ENCODE measurements at regions not wholly inside any gene's neighbourhood (a gene's known extent, or its start where the extent isn't known, plus 50 kb on each side); places are given as distances from the start of the nearest gene placed in this dataset.

DNA sequence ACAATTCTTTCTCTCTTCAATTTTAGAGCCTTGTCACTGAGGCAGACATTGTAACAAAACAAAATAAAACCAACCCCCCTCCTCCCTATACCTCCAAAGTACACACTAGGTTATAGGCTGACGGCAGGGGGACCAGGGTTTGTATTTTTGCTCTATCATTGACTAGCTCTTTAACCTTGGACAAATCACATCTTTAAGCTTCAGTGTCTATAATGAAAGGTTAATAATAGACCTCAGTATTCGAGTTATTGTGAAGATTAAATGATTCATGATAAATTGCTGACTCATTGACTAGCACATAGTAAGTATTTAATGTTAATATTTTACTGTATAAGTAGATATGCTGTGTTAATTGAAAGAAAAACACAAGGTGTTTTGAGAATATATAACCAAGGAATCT is 1267.6 kb upstream of the ADGRL2 start:
- TF ChIP-seq POLR2AphosphoS5 (IDR thresholded peaks at IDR 0.05), result no peak
- TF ChIP-seq, protein P1, sequence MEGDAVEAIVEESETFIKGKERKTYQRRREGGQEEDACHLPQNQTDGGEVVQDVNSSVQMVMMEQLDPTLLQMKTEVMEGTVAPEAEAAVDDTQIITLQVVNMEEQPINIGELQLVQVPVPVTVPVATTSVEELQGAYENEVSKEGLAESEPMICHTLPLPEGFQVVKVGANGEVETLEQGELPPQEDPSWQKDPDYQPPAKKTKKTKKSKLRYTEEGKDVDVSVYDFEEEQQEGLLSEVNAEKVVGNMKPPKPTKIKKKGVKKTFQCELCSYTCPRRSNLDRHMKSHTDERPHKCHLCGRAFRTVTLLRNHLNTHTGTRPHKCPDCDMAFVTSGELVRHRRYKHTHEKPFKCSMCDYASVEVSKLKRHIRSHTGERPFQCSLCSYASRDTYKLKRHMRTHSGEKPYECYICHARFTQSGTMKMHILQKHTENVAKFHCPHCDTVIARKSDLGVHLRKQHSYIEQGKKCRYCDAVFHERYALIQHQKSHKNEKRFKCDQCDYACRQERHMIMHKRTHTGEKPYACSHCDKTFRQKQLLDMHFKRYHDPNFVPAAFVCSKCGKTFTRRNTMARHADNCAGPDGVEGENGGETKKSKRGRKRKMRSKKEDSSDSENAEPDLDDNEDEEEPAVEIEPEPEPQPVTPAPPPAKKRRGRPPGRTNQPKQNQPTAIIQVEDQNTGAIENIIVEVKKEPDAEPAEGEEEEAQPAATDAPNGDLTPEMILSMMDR (IDR thresholded peaks at IDR 0.05), result no peak
- no peak for TF ChIP-seq POLR2A (IDR thresholded peaks at IDR 0.05)

Measured in breast epithelium (tissue), 3 donors.